ENCODE measurements at regions not wholly inside any gene's neighbourhood (a gene's known extent, or its start where the extent isn't known, plus 50 kb on each side); places are given as distances from the start of the nearest gene placed in this dataset.

DNA sequence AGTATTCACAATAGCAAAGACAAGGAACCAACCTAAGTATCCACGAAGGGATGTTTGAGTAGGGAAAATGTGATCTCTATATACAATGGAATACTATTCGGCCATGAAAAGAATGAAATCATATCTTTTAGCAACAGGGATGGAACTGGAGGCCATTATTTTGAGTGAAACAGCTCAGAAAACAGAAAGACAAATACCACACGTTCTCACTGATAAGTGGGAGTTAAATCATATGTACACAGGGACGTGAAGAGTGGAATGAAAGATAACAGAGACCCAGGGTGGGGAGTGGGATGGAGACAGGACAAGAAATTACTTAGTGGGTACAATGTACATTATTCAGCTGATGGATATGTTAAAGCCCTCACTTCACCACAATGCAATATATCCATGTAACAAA is 1012.7 kb downstream of the TBC1D22A start:
- no peaks in the 10 kb centered on the region for H3K9me2 ChIP-seq (replicated peaks; ENCODE audit: low read length)
- intact Hi-C loops (cut with micrococcal nuclease) = no loop called here

DNA sequence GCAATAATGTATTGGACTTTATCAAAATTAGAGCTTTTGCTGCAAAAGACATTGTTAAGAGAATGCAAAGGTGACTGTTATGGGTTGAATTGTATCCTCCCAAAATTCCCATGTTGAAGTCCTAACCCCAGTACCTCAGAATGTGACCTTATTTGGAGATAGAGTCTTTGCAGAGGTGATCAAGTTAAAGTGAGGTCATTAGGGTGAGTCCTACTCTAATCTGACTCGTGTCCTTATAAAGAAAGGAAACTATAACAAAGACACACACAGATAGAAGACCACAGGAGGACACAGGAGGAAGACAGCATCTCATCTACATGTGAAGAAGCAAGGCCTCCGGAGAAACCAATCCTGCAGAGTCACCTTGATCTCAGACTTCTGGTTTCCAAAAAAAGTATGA is 1011.2 kb downstream of the TBC1D22A start:
- no peak overlapping the region for H3K27ac ChIP-seq (ENCODE audit: low read length)
- H2AFZ ChIP-seq (ENCODE audit: low read length) = no peak overlapping the region
- H3K4me1 ChIP-seq (ENCODE audit: insufficient read depth, low read length) = peaks cover 15% of the 10 kb centered on the region
- TF ChIP-seq EZH2 (IDR thresholded peaks at IDR 0.05; ENCODE audit: low read length, unreplicated experiment) (no peak), EZH2phosphoT487 (IDR thresholded peaks at IDR 0.05; ENCODE audit: borderline replicate concordance, low read length) (no peak)
- TF ChIP-seq, protein P1, sequence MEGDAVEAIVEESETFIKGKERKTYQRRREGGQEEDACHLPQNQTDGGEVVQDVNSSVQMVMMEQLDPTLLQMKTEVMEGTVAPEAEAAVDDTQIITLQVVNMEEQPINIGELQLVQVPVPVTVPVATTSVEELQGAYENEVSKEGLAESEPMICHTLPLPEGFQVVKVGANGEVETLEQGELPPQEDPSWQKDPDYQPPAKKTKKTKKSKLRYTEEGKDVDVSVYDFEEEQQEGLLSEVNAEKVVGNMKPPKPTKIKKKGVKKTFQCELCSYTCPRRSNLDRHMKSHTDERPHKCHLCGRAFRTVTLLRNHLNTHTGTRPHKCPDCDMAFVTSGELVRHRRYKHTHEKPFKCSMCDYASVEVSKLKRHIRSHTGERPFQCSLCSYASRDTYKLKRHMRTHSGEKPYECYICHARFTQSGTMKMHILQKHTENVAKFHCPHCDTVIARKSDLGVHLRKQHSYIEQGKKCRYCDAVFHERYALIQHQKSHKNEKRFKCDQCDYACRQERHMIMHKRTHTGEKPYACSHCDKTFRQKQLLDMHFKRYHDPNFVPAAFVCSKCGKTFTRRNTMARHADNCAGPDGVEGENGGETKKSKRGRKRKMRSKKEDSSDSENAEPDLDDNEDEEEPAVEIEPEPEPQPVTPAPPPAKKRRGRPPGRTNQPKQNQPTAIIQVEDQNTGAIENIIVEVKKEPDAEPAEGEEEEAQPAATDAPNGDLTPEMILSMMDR (conservative IDR thresholded peaks at IDR 0.05; ENCODE audit: low read depth, low read length) = no peak
- no peak overlapping the region for H3K4me3 ChIP-seq (ENCODE audit: low read length)
- BruUV-seq (replicated peaks) = no TSS peak
- H3K4me2 ChIP-seq (ENCODE audit: low read length) = no peak overlapping the region
- DNase-seq (no peak), ATAC-seq (no peak)
- ChIA-PET POLR2A (ENCODE audit: unreplicated experiment) (no interaction called here), CTCF (no interaction called here)
- H3F3A ChIP-seq (ENCODE audit: low read length, unreplicated experiment) = no peaks in the 10 kb centered on the region
- H3K79me2 ChIP-seq (ENCODE audit: low read length) = no peaks in the 10 kb centered on the region
- H3K9me3 ChIP-seq (ENCODE audit: low read length) = no peaks in the 10 kb centered on the region
- intact Hi-C loops (cut with micrococcal nuclease) = no loop called here
- no peaks in the 10 kb centered on the region for H3K36me3 ChIP-seq (ENCODE audit: low read depth, low read length)
- no peak overlapping the region for H3K9ac ChIP-seq (ENCODE audit: low read length)
- H4K20me1 ChIP-seq (ENCODE audit: low read length) = no peaks in the 10 kb centered on the region
- H3K27me3 ChIP-seq (ENCODE audit: low read length) = no peaks in the 10 kb centered on the region
- no peaks in the 10 kb centered on the region for H3K9me2 ChIP-seq (replicated peaks; ENCODE audit: low read length)

More for the DNA sequence above, 1012.7 kb downstream of the TBC1D22A start:
- peaks cover 15% of the 10 kb centered on the region for H3K4me1 ChIP-seq (ENCODE audit: insufficient read depth, low read length)
- H3K36me3 ChIP-seq (ENCODE audit: low read depth, low read length) = no peaks in the 10 kb centered on the region
- H3K27ac ChIP-seq (ENCODE audit: low read length) = no peak overlapping the region
- H3K9me3 ChIP-seq (ENCODE audit: low read length) = no peaks in the 10 kb centered on the region
- H3K4me3 ChIP-seq (ENCODE audit: low read length) = no peak overlapping the region
- BruUV-seq (replicated peaks) = no TSS peak
- CTCF ChIA-PET = interaction anchor here (0.7 kb wide), 1 partner anchor 16 kb away, joined by 3 read pairs; no protein-coding TSS in a partner anchor
- H2AFZ ChIP-seq (ENCODE audit: low read length) = no peak overlapping the region
- no peaks in the 10 kb centered on the region for H4K20me1 ChIP-seq (ENCODE audit: low read length)
- POLR2A ChIA-PET (ENCODE audit: unreplicated experiment) = no interaction called here
- no peak for DNase-seq
- H3K79me2 ChIP-seq (ENCODE audit: low read length) = no peaks in the 10 kb centered on the region
- H3K27me3 ChIP-seq (ENCODE audit: low read length) = no peaks in the 10 kb centered on the region
- peak overlapping the region; percentile 38 for H3K4me2 ChIP-seq (ENCODE audit: low read length)
- no peaks in the 10 kb centered on the region for H3F3A ChIP-seq (ENCODE audit: low read length, unreplicated experiment)
- ATAC-seq = no peak
- H3K9ac ChIP-seq (ENCODE audit: low read length) = no peak overlapping the region
- TF ChIP-seq, protein P1 (conservative IDR thresholded peaks at IDR 0.05; ENCODE audit: low read depth, low read length) = no peak
- no peak for TF ChIP-seq EZH2 (IDR thresholded peaks at IDR 0.05; ENCODE audit: low read length, unreplicated experiment)
- no peak for TF ChIP-seq EZH2phosphoT487 (IDR thresholded peaks at IDR 0.05; ENCODE audit: borderline replicate concordance, low read length)

DNA sequence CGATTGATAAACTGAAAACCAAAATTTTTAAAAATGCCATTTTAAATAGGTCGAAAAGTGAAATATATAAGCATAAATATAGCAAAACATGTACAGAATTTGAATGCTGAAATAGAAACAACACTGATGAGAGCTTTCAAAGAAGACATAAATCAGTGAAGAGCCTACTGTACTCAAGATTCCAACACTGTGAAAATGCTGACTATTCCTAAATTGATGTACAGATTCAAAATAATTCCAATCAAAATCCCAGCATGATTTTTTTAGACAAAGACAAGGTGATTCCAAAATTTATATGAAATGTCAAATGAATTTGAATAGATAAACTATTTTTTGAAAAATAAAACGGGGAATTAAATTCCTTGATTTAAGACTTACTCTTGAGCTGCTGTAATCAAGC is 1010.4 kb downstream of the TBC1D22A start:
- Histone ChIP-seq H3K9me2 (replicated peaks; ENCODE audit: low read length) (no peaks in the 10 kb centered on the region), H3K79me2 (ENCODE audit: low read length) (no peaks in the 10 kb centered on the region), H3K36me3 (ENCODE audit: low read depth, low read length) (no peaks in the 10 kb centered on the region), H3K27ac (ENCODE audit: low read length) (no peak overlapping the region), H3K27me3 (ENCODE audit: low read length) (no peaks in the 10 kb centered on the region), H3K9me3 (ENCODE audit: low read length) (no peaks in the 10 kb centered on the region), H3K4me3 (ENCODE audit: low read length) (no peak overlapping the region), H3F3A (ENCODE audit: low read length, unreplicated experiment) (no peaks in the 10 kb centered on the region), H3K9ac (ENCODE audit: low read length) (no peak overlapping the region), H3K4me2 (ENCODE audit: low read length) (no peak overlapping the region), H2AFZ (ENCODE audit: low read length) (no peak overlapping the region), H4K20me1 (ENCODE audit: low read length) (no peaks in the 10 kb centered on the region), H3K4me1 (ENCODE audit: insufficient read depth, low read length) (peaks cover 15% of the 10 kb centered on the region)
- BruUV-seq (replicated peaks) = no TSS peak
- CTCF ChIA-PET = no interaction called here
- POLR2A ChIA-PET (ENCODE audit: unreplicated experiment) = no interaction called here
- ATAC-seq (no peak), DNase-seq (no peak)
- intact Hi-C loops (cut with micrococcal nuclease) = no loop called here
- TF ChIP-seq EZH2 (IDR thresholded peaks at IDR 0.05; ENCODE audit: low read length, unreplicated experiment) (no peak), EZH2phosphoT487 (IDR thresholded peaks at IDR 0.05; ENCODE audit: borderline replicate concordance, low read length) (no peak)
- TF ChIP-seq, protein P1 (conservative IDR thresholded peaks at IDR 0.05; ENCODE audit: low read depth, low read length) = no peak

Measured in PC-3 (cell line).